H4 (cell line): ENCODE measurements at regions not wholly inside any gene's neighbourhood (a gene's known extent, or its start where the extent isn't known, plus 50 kb on each side); places are given as distances from the start of the nearest gene placed in this dataset.

ENCODE experiments used
- DNase-seq: peaks from one replicate; pipeline ENCODE4 v3.0.0-alpha.2; 2015; ENCODE audit warnings: low spot score

- no peak for DNase-seq
Measured at GRCh38 chr12:11568155-11568761, 81.2 kb upstream of the ETV6 start.

- no peak for DNase-seq
Measured at GRCh38 chr12:11568762-11569478, 80.6 kb upstream of the ETV6 start.

- no peak for DNase-seq
Measured at GRCh38 chr12:11569716-11570115, 79.8 kb upstream of the ETV6 start.

- DNase-seq, result no peak
Measured at GRCh38 chr12:11573880-11574279, 75.6 kb upstream of the ETV6 start.

GRCh38 chr12:11576104-11576503, 73.4 kb upstream of the ETV6 start:
- DNase-seq, result peak; percentile 19

GRCh38 chr12:11577658-11578260, 71.7 kb upstream of the ETV6 start:
- DNase-seq, result no peak

- no peak for DNase-seq
Measured at GRCh38 chr12:11578461-11578993, 70.9 kb upstream of the ETV6 start.

GRCh38 chr12:11580125-11580751, 69.2 kb upstream of the ETV6 start:
- DNase-seq, result peak; percentile 94

GRCh38 chr12:11581179-11581755, 68.2 kb upstream of the ETV6 start:
- peak; percentile 63 for DNase-seq

GRCh38 chr12:11584221-11584855, 65.1 kb upstream of the ETV6 start:
- DNase-seq, result no peak

- DNase-seq, result no peak
Measured at GRCh38 chr12:11592484-11592883, 57.0 kb upstream of the ETV6 start.

- no peak for DNase-seq
Measured at GRCh38 chr12:11593013-11593412, 56.5 kb upstream of the ETV6 start.

- no peak for DNase-seq
Measured at GRCh38 chr12:11595080-11595479, 54.4 kb upstream of the ETV6 start.

- DNase-seq, result no peak
Measured at GRCh38 chr12:11596141-11596540, 53.3 kb upstream of the ETV6 start.

- DNase-seq, result no peak
Measured at GRCh38 chr12:11598900-11599299, 50.6 kb upstream of the ETV6 start.
